Erythroblast (primary cell): ENCODE measurements at regions not wholly inside any gene's neighbourhood (a gene's known extent, or its start where the extent isn't known, plus 50 kb on each side); places are given as distances from the start of the nearest gene placed in this dataset.
"Not testable (repeated sequence)": the region's sequence is repeated elsewhere in the genome, so short reads cannot be mapped to it uniquely, and the experiment has no call there.

Source experiments
- DNase-seq, 2 experiments: peaks; one replicate each; lab custom pipeline; 2025; lab: John Stamatoyannopoulos, UW
- GATA1 ChIP-seq: IDR thresholded peaks from 2 replicates; pipeline ENCODE4 v1.6.1; 2011; ENCODE audit warnings: low read depth, mild to moderate bottlenecking, control low read depth, low read length, moderate library complexity
- POLR2A ChIP-seq: IDR thresholded peaks from 2 replicates; pipeline ENCODE4 v1.6.1; 2011; ENCODE audit warnings: mild to moderate bottlenecking, low read length

GRCh38 chr1:81738875-81739274 is 61.9 kb upstream of the ADGRL2 start:
- no peak for DNase-seq
- TF ChIP-seq POLR2A (no peak), GATA1 (no peak)

GRCh38 chr1:81733480-81733879 is 67.3 kb upstream of the ADGRL2 start:
- DNase-seq = no peak
- TF ChIP-seq GATA1 (no peak), POLR2A (no peak)

GRCh38 chr1:81731989-81732388 is 68.7 kb upstream of the ADGRL2 start:
- TF ChIP-seq GATA1 (no peak), POLR2A (no peak)
- no peak for DNase-seq

GRCh38 chr1:81730881-81731280 is 69.9 kb upstream of the ADGRL2 start:
- TF ChIP-seq GATA1 (no peak), POLR2A (no peak)
- no peak for DNase-seq

GRCh38 chr1:81730299-81730698 is 70.4 kb upstream of the ADGRL2 start:
- not testable (repeated sequence) for DNase-seq

- no peak for DNase-seq
- no peak for TF ChIP-seq GATA1
- TF ChIP-seq POLR2A = no peak
Measured at GRCh38 chr1:81729818-81730217, 70.9 kb upstream of the ADGRL2 start.

GRCh38 chr1:81729239-81729638 is 71.5 kb upstream of the ADGRL2 start:
- DNase-seq = no peak
- TF ChIP-seq POLR2A (no peak), GATA1 (no peak)

GRCh38 chr1:81725823-81726222 is 74.9 kb upstream of the ADGRL2 start:
- TF ChIP-seq POLR2A (no peak), GATA1 (no peak)

GRCh38 chr1:81722631-81723328 is 78.0 kb upstream of the ADGRL2 start:
- not testable (repeated sequence) for DNase-seq

More at GRCh38 chr1:81725823-81726222, 74.9 kb upstream of the ADGRL2 start:
- DNase-seq = no peak

- not testable (repeated sequence) for DNase-seq
Measured at GRCh38 chr1:81720256-81720655, 80.5 kb upstream of the ADGRL2 start.

GRCh38 chr1:81717230-81717629 is 83.5 kb upstream of the ADGRL2 start:
- TF ChIP-seq POLR2A (no peak), GATA1 (no peak)
- no peak for DNase-seq

GRCh38 chr1:81715391-81715790 is 85.3 kb upstream of the ADGRL2 start:
- no peak for TF ChIP-seq GATA1
- no peak for TF ChIP-seq POLR2A
- DNase-seq = no peak

- TF ChIP-seq GATA1 = no peak
- DNase-seq = no peak
Measured at GRCh38 chr1:81714636-81715035, 86.1 kb upstream of the ADGRL2 start.

- TF ChIP-seq POLR2A (no peak), GATA1 (no peak)
- no peak for DNase-seq
Measured at GRCh38 chr1:81712425-81712824, 88.3 kb upstream of the ADGRL2 start.

- DNase-seq = no peak
- TF ChIP-seq GATA1 (no peak), POLR2A (no peak)
Measured at GRCh38 chr1:81710857-81711256, 89.9 kb upstream of the ADGRL2 start.
